Fibroblast of lung (primary cell): ENCODE measurements at regions not wholly inside any gene's neighbourhood (a gene's known extent, or its start where the extent isn't known, plus 50 kb on each side); places are given as distances from the start of the nearest gene placed in this dataset.

Experiments used
- CTCF ChIP-seq, 2 donors: IDR thresholded peaks in 1 of 2; conservative IDR thresholded peaks in 1 of 2; 1 replicate in 1 of 2; 2 replicates in 1 of 2; pipeline ENCODE4 v1.5.1; 2011 to 2012; ENCODE audit warnings: low read length in 2 of 2, control low read depth in 1 of 2, inconsistent platforms in 1 of 2, low read depth in 1 of 2, mild to moderate bottlenecking in 1 of 2
- EZH2 ChIP-seq: IDR thresholded peaks from 2 replicates; pipeline ENCODE4 v1.5.1; 2012; ENCODE audit warnings: low read length, control low read depth, mild to moderate bottlenecking; ENCODE audit errors: missing control alignments

- TF ChIP-seq CTCF (conservative IDR thresholded peaks at IDR 0.05 in 1 of 2, IDR thresholded peaks at IDR 0.05 in 1 of 2; ENCODE audit: low read depth in 1 of 2, low read length in 2 of 2): no peak
- TF ChIP-seq EZH2: no peak
Observed at GRCh38 chr5:89087551-89088318, 204.8 kb upstream of the MEF2C start.
